ENCODE measurements at regions not wholly inside any gene's neighbourhood (a gene's known extent, or its start where the extent isn't known, plus 50 kb on each side); places are given as distances from the start of the nearest gene placed in this dataset.
"Not testable (repeated sequence)": the region's sequence is repeated elsewhere in the genome, so short reads cannot be mapped to it uniquely, and the experiment has no call there.

- H3K4me3 ChIP-seq (ENCODE audit: low read depth, low read length), result no peak overlapping the region
- no peak for TF ChIP-seq CTCF (IDR thresholded peaks at IDR 0.05; ENCODE audit: low read depth, low read length, missing control alignments)
- no peak for DNase-seq (ENCODE audit: low read depth)
These were observed 110.9 kb downstream of the AREG start for GRCh38 chr4:74555843-74556242.

DNA sequence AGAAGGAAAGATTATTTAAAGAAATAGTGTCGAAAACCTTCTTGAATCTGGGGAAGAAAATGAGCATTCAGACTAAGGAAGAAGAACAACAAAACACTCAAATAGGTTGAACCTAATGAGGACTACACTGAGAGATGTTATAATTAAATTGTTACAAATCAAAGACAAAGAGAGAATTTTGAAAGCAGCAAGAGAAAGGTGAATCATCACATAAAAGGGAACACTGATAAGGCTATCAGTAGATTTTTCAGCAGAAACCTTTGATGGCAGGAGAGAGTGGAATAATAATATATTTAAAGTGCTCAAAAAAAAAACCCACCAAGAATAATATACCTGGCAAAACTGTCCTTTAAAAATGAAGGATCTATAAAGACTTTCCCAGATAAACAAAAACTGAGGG, 114.9 kb downstream of the AREG start:
- H3K4me3 ChIP-seq (ENCODE audit: low read depth, low read length), result no peak overlapping the region
- no peak for DNase-seq (ENCODE audit: low read depth)
- no peak for TF ChIP-seq CTCF (IDR thresholded peaks at IDR 0.05; ENCODE audit: low read depth, low read length, missing control alignments)

DNA sequence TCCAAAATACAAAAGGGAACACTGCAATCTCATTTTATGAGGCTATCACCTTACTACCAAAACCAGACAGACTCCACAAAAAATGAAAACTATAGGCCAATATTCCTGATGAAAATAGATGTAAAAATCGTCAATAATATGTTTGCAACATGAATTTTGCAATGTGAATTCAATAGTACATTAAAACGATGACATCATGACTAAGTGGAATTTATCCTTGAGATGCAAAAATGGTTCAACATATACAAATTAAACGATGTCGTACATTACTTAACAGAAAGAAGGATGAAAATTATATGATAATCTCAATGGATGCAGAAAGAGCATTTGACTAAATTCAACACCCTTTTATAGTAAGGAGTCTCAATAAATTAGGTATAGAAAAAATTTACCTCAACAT, 123.0 kb downstream of the AREG start:
- DNase-seq (ENCODE audit: low read depth), result no peak
- no peak overlapping the region for H3K4me3 ChIP-seq (ENCODE audit: low read depth, low read length)
- no peak for TF ChIP-seq CTCF (IDR thresholded peaks at IDR 0.05; ENCODE audit: low read depth, low read length, missing control alignments)

- DNase-seq (ENCODE audit: low read depth), result no peak
- TF ChIP-seq CTCF (IDR thresholded peaks at IDR 0.05; ENCODE audit: low read depth, low read length, missing control alignments), result no peak
- no peak overlapping the region for H3K4me3 ChIP-seq (ENCODE audit: low read depth, low read length)
These were observed 125.2 kb downstream of the AREG start for GRCh38 chr4:74570095-74570494.

DNA sequence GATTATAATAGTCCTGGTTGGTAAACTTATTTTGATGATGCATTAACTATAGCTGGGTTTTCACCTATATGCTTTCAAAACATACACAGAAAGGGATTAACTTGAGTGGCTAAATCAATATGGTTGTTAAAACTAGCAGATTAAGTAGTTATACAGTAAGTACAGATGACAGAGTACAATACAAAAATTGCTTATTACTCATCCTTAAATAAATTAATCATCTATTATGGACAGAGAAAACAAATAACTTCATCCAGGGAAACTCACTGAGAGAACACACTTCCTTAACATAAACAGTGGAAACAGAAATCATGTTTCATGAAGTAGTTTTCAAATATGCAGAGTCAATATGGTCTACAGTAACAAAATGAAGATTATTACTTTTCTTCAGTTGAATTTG, 133.4 kb downstream of the AREG start:
- H3K4me3 ChIP-seq (ENCODE audit: low read depth, low read length), result no peak overlapping the region
- DNase-seq (ENCODE audit: low read depth), result no peak
- no peak for TF ChIP-seq CTCF (IDR thresholded peaks at IDR 0.05; ENCODE audit: low read depth, low read length, missing control alignments)

GRCh38 chr4:74578865-74579264, 133.9 kb downstream of the AREG start:
- H3K4me3 ChIP-seq (ENCODE audit: low read depth, low read length), result not testable (repeated sequence)

DNA sequence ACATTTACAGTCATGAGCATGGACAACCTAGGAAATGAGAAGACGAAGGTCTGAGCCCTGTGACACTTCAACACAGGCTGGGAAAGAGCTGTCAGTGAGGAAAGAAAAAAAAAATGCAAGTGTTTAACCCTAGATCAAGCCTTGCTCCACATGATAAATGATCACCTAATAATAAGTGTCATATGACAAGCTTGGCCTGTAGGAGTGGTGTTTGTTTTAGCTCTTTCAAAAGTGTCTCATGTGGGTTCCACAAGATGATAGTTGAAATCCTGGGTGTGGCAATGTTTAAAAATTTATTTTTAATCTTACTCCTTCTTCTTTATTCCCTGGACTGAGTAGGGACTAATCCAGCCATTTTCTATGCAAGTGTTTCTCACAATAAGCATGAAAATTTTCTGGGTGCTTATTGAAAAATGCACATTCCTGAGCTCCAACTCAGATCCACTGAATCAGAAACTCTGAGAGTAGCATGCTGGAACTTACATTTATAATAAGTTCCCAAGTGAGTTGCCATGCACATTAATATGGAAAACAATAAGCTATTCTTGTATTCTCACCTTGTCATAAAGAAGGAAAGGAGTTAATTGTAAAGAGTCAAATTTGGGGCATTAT, 138.3 kb downstream of the AREG start:
- DNase-seq (ENCODE audit: low read depth), result no peak

More at GRCh38 chr4:74578865-74579264, 133.9 kb downstream of the AREG start:
- not testable (repeated sequence) for DNase-seq (ENCODE audit: low read depth)

More for the DNA sequence above, 138.3 kb downstream of the AREG start:
- TF ChIP-seq CTCF (IDR thresholded peaks at IDR 0.05; ENCODE audit: low read depth, low read length, missing control alignments), result no peak
- H3K4me3 ChIP-seq (ENCODE audit: low read depth, low read length), result no peak overlapping the region
